Neural progenitor cell (in vitro differentiated cells): ENCODE measurements at regions not wholly inside any gene's neighbourhood (a gene's known extent, or its start where the extent isn't known, plus 50 kb on each side); places are given as distances from the start of the nearest gene placed in this dataset.

Source experiments
- DNase-seq: peaks from one replicate; pipeline ENCODE4 v3.0.0-alpha.2; 2016; ENCODE audit warnings: low spot score
- H2AFZ ChIP-seq: fragments of 200-600 bp; sonication (generic); replicated peaks from 2 replicates; pipeline ENCODE4 v1.6.1; 2016; ENCODE audit warnings: antibody characterized with exemption
- H3F3A ChIP-seq: fragments of 200-600 bp; sonication (generic); 2 replicates; pipeline ENCODE4 v1.6.1; 2016; ENCODE audit warnings: antibody characterized with exemption, low read depth
- H3K27ac ChIP-seq: fragments of 200-600 bp; sonication (generic); 2 replicates; pipeline ENCODE4 v1.5.1; 2016; ENCODE audit warnings: mild to moderate bottlenecking
- H3K27me3 ChIP-seq: fragments of 200-600 bp; sonication (generic); 2 replicates; pipeline ENCODE4 v1.6.1; 2016; ENCODE audit warnings: mild to moderate bottlenecking, moderate library complexity
- H3K36me3 ChIP-seq: fragments of 200-600 bp; sonication (generic); 2 replicates; pipeline ENCODE4 v1.5.1; 2016
- H3K4me1 ChIP-seq: fragments of 200-600 bp; sonication (generic); 2 replicates; pipeline ENCODE4 v1.6.1; 2016; ENCODE audit warnings: mixed run types
- H3K4me2 ChIP-seq: fragments of 200-600 bp; sonication (generic); 2 replicates; pipeline ENCODE4 v1.6.1; 2016
- H3K4me3 ChIP-seq: fragments of 200-600 bp; sonication (generic); 2 replicates; pipeline ENCODE4 v1.5.1; 2016
- H3K79me2 ChIP-seq: fragments of 200-600 bp; sonication (generic); 2 replicates; pipeline ENCODE4 v1.6.1; 2016; ENCODE audit warnings: low read depth
- H3K9ac ChIP-seq: fragments of 200-600 bp; sonication (generic); 2 replicates; pipeline ENCODE4 v1.6.1; 2016
- H3K9me3 ChIP-seq: fragments of 200-600 bp; sonication (generic); 2 replicates; pipeline ENCODE4 v1.5.1; 2016; ENCODE audit warnings: low read depth
- H4K20me1 ChIP-seq: fragments of 200-600 bp; sonication (generic); 2 replicates; pipeline ENCODE4 v1.6.1; 2016; ENCODE audit warnings: low read depth
- H3K27ac Mint-ChIP-seq: 3 replicates; pipeline ENCODE4 v1.8.0; 2021; ENCODE audit warnings: mixed read lengths
- H3K27me3 Mint-ChIP-seq: 2 replicates; pipeline ENCODE4 v1.8.0; 2022; ENCODE audit warnings: low read depth, mild to moderate bottlenecking, inconsistent platforms, moderate library complexity, mixed read lengths; ENCODE audit not compliant: insufficient read depth
- H3K36me3 Mint-ChIP-seq: 3 replicates; pipeline ENCODE4 v1.8.0; 2021; ENCODE audit warnings: mixed read lengths
- H3K4me1 Mint-ChIP-seq: 3 replicates; pipeline ENCODE4 v1.8.0; 2021; ENCODE audit warnings: mixed read lengths
- H3K4me3 Mint-ChIP-seq: 3 replicates; pipeline ENCODE4 v1.8.0; 2021; ENCODE audit warnings: mild to moderate bottlenecking, moderate library complexity, mixed read lengths
- H3K9me3 Mint-ChIP-seq: 3 replicates; pipeline ENCODE4 v1.8.0; 2020; ENCODE audit warnings: mixed read lengths
- CTCF ChIP-seq: fragments of 200-600 bp; sonication (generic); IDR thresholded peaks from 2 replicates; pipeline ENCODE4 v1.5.1; 2017; ENCODE audit warnings: antibody characterized with exemption, mild to moderate bottlenecking
- EZH2 ChIP-seq: fragments of 200-600 bp; sonication (generic); IDR thresholded peaks from 2 replicates; pipeline ENCODE4 v1.6.1; 2017; ENCODE audit warnings: antibody characterized with exemption, mild to moderate bottlenecking, moderate library complexity
- EZH2phosphoT487 ChIP-seq: fragments of 200-600 bp; sonication (generic); IDR thresholded peaks from 2 replicates; pipeline ENCODE4 v1.6.1; 2017; ENCODE audit warnings: antibody characterized with exemption

- H3K9me3 Mint-ChIP-seq, result no peaks in the 10 kb centered on the region
- TF ChIP-seq CTCF (no peak), EZH2phosphoT487 (no peak), EZH2 (no peak)
- Histone ChIP-seq H3K4me2 (no peak overlapping the region), H3K79me2 (no peaks in the 10 kb centered on the region), H4K20me1 (no peaks in the 10 kb centered on the region), H2AFZ (no peak overlapping the region), H3K27me3 (no peaks in the 10 kb centered on the region), H3K9me3 (no peaks in the 10 kb centered on the region), H3F3A (no peaks in the 10 kb centered on the region), H3K9ac (no peak overlapping the region), H3K27ac (no peak overlapping the region), H3K36me3 (no peaks in the 10 kb centered on the region), H3K4me1 (no peaks in the 10 kb centered on the region), H3K4me3 (no peak overlapping the region)
- DNase-seq, result no peak
- no peak overlapping the region for H3K27ac Mint-ChIP-seq
- H3K36me3 Mint-ChIP-seq, result peaks cover 12% of the 10 kb centered on the region
- no peak overlapping the region for H3K4me3 Mint-ChIP-seq
- H3K4me1 Mint-ChIP-seq, result peaks cover 4% of the 10 kb centered on the region
- no peaks in the 10 kb centered on the region for H3K27me3 Mint-ChIP-seq
These were observed 843.8 kb downstream of the USP25 start for GRCh38 chr21:16573578-16573977.

DNA sequence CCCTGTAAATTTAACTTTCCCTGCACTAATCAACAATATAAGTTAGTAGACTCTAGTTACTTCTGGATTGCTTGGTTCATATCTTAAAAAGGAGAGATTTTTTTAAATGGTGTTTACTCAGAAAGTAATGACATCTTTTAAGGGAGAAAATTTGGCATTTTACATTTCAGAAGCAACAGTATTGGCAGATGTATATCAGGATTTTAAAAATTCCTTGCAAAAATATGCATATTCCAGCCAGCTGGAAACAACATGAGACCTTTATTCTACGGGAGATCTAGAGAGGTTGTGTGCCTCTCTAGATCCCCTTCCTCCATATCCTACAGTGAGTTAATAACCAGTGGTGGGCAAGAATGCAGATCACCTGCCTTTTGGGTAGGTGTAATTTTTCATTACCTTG is 848.2 kb downstream of the USP25 start:
- Histone ChIP-seq H3K4me3 (no peak overlapping the region), H3F3A (no peaks in the 10 kb centered on the region), H3K27me3 (no peaks in the 10 kb centered on the region), H3K4me1 (no peaks in the 10 kb centered on the region), H3K27ac (no peak overlapping the region), H3K4me2 (no peak overlapping the region), H3K9me3 (no peaks in the 10 kb centered on the region), H2AFZ (no peak overlapping the region), H4K20me1 (no peaks in the 10 kb centered on the region), H3K9ac (no peak overlapping the region), H3K79me2 (no peaks in the 10 kb centered on the region), H3K36me3 (no peaks in the 10 kb centered on the region)
- TF ChIP-seq EZH2phosphoT487 (no peak), CTCF (no peak), EZH2 (no peak)
- Mint-ChIP-seq H3K9me3 (no peaks in the 10 kb centered on the region), H3K27me3 (no peaks in the 10 kb centered on the region), H3K4me1 (peaks cover 14% of the 10 kb centered on the region), H3K27ac (no peak overlapping the region), H3K4me3 (no peak overlapping the region), H3K36me3 (peaks cover 3% of the 10 kb centered on the region)
- no peak for DNase-seq

DNA sequence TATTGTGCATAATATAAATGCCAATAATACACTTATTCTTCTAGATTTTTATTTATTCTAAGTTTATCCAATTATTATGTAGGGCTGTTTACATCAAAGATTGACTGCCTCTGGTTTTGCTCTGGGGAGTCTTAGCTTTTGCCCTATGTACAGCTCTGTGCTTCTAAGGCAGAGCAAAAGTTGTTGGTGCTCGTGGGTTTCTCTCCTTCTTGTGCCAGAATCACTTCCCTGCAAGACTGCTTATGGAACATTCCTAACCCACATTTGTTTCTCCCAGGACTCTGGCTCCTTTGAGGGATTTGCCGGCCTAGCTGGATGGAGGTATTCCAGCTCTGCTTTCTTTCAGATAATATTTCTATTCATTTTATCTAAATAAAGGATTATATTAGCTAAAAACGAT is 849.1 kb downstream of the USP25 start:
- no peak for DNase-seq
- Histone ChIP-seq H3K4me2 (no peak overlapping the region), H2AFZ (no peak overlapping the region), H3K36me3 (no peaks in the 10 kb centered on the region), H3K79me2 (no peaks in the 10 kb centered on the region), H4K20me1 (no peaks in the 10 kb centered on the region), H3K27ac (no peak overlapping the region), H3K4me3 (no peak overlapping the region), H3F3A (no peaks in the 10 kb centered on the region), H3K4me1 (no peaks in the 10 kb centered on the region), H3K9me3 (no peaks in the 10 kb centered on the region), H3K27me3 (no peaks in the 10 kb centered on the region), H3K9ac (no peak overlapping the region)
- H3K4me3 Mint-ChIP-seq, result no peak overlapping the region
- TF ChIP-seq EZH2phosphoT487 (no peak), CTCF (no peak), EZH2 (no peak)
- H3K36me3 Mint-ChIP-seq, result peaks cover 3% of the 10 kb centered on the region
- H3K4me1 Mint-ChIP-seq, result peaks cover 14% of the 10 kb centered on the region
- peaks cover 2% of the 10 kb centered on the region for H3K27me3 Mint-ChIP-seq
- H3K9me3 Mint-ChIP-seq, result no peaks in the 10 kb centered on the region
- H3K27ac Mint-ChIP-seq, result peak overlapping the region; percentile 78

- Mint-ChIP-seq H3K4me1 (peaks cover 14% of the 10 kb centered on the region), H3K27me3 (peaks cover 2% of the 10 kb centered on the region), H3K4me3 (no peak overlapping the region), H3K9me3 (no peaks in the 10 kb centered on the region), H3K36me3 (peaks cover 3% of the 10 kb centered on the region), H3K27ac (peak overlapping the region; percentile 76)
- Histone ChIP-seq H2AFZ (no peak overlapping the region), H3K79me2 (no peaks in the 10 kb centered on the region), H3K27ac (no peak overlapping the region), H3K36me3 (no peaks in the 10 kb centered on the region), H3F3A (no peaks in the 10 kb centered on the region), H3K4me2 (no peak overlapping the region), H4K20me1 (no peaks in the 10 kb centered on the region), H3K9me3 (no peaks in the 10 kb centered on the region), H3K9ac (no peak overlapping the region), H3K4me1 (no peaks in the 10 kb centered on the region), H3K4me3 (no peak overlapping the region), H3K27me3 (no peaks in the 10 kb centered on the region)
- TF ChIP-seq EZH2phosphoT487, result no peak
- no peak for TF ChIP-seq CTCF
- TF ChIP-seq EZH2, result no peak
- DNase-seq, result no peak
These were observed 849.8 kb downstream of the USP25 start for GRCh38 chr21:16579538-16579937.
